ENCODE measurements at regions not wholly inside any gene's neighbourhood (a gene's known extent, or its start where the extent isn't known, plus 50 kb on each side); places are given as distances from the start of the nearest gene placed in this dataset.

DNA sequence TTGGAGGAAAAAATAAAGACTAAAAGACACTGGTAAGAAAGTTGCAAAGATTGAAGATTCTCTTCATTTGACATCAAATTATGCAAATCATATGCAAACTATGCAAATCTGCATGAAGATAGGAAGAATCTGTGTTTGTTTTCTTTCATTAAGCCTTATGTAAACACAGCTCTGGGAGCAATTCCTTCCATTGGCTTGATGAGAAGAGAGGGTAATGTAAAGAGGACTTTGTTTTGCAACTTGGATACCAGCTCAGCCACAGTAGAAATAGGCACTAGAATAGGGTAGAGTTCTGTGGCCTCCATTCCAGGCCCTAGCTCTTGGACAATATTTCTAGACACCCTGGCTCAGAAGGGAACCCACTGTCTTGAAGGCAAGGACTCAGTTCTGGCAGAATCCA is 388.4 kb upstream of the RASGEF1B start:
- no peaks in the 10 kb centered on the region for H4K20me1 ChIP-seq (ENCODE audit: control insufficient read depth, insufficient read depth)
- SMC1A ChIA-PET (ENCODE audit: uncharacterized antibody, unreplicated experiment) = no interaction called here
- no peak overlapping the region for H3K4me3 ChIP-seq
- H3K4me1 ChIP-seq (ENCODE audit: control insufficient read depth, insufficient read depth, low read length) = no peaks in the 10 kb centered on the region
- FAIRE-seq (no peak), ATAC-seq (no peak), DNase-seq (ENCODE audit: low read depth, low spot score) (no peak)
- no peak overlapping the region for H3K4me2 ChIP-seq (ENCODE audit: control insufficient read depth, insufficient read depth)
- H3K9ac ChIP-seq (ENCODE audit: control insufficient read depth, insufficient read depth, low read length) = no peak overlapping the region
- no peak overlapping the region for H3K27ac ChIP-seq (ENCODE audit: control insufficient read depth, insufficient read depth)
- CTCF ChIA-PET = no interaction called here
- H3K9me3 ChIP-seq (replicated peaks; ENCODE audit: control insufficient read depth, insufficient read depth, low read length) = no peaks in the 10 kb centered on the region
- intact Hi-C loops (cut with micrococcal nuclease; ENCODE audit: unreplicated experiment) (no loop called here), in situ Hi-C loops (cut with MboI) (no loop called here)
- no peaks in the 10 kb centered on the region for H3K79me2 ChIP-seq (ENCODE audit: control insufficient read depth, insufficient read depth, low read length)
- no peaks in the 10 kb centered on the region for H3K27me3 ChIP-seq (replicated peaks in 1 of 2; ENCODE audit: control insufficient read depth in 2 of 2, insufficient read depth in 2 of 2, low read length in 1 of 2)
- TF ChIP-seq, protein P1, sequence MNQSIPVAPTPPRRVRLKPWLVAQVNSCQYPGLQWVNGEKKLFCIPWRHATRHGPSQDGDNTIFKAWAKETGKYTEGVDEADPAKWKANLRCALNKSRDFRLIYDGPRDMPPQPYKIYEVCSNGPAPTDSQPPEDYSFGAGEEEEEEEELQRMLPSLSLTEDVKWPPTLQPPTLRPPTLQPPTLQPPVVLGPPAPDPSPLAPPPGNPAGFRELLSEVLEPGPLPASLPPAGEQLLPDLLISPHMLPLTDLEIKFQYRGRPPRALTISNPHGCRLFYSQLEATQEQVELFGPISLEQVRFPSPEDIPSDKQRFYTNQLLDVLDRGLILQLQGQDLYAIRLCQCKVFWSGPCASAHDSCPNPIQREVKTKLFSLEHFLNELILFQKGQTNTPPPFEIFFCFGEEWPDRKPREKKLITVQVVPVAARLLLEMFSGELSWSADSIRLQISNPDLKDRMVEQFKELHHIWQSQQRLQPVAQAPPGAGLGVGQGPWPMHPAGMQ (IDR thresholded peaks at IDR 0.05; ENCODE audit: borderline replicate concordance) = no peak
- no peak for TF ChIP-seq NFYA (IDR thresholded peaks at IDR 0.05; ENCODE audit: borderline replicate concordance, low read depth, low read length)
- no peak for TF ChIP-seq RUNX3 (IDR thresholded peaks at IDR 0.05; ENCODE audit: low read length)
- TF ChIP-seq NFXL1 (IDR thresholded peaks at IDR 0.05; ENCODE audit: borderline replicate concordance) = no peak
- RAD21 ChIA-PET (ENCODE audit: unreplicated experiment) = interaction anchor here (0.9 kb wide), 1 partner anchor 393 kb away, joined by 3 read pairs; no protein-coding TSS in a partner anchor
- no peak overlapping the region for H2AFZ ChIP-seq (ENCODE audit: control insufficient read depth, low read depth, low read length)
- H3K36me3 ChIP-seq (ENCODE audit: control insufficient read depth in 2 of 2, insufficient read depth in 2 of 2, low read length in 1 of 2) = no peaks in the 10 kb centered on the region
- POLR2A ChIA-PET = no interaction called here
- BruUV-seq (replicated peaks) = no TSS peak

DNA sequence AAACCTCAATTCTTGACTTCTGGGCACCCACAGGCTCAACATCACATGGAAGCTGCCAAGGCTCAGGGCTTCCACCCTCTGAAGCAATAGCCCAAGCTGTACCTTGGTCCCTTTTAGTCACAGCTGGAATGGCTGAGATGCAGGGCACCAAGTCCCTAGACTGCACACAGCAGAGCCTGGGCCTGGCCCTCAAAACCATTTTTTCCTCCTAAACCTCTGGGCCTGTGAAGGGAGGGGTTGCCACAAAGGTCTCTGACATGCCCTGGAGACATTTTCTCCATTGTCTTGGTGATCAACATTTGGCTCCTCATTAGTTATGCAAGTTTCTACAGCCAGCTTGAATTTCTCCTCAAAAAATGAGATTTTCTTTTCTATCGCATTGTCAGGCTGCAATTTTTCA is 382.7 kb upstream of the RASGEF1B start:
- peaks cover 1% of the 10 kb centered on the region; the same call in 2 of the 3 replicates for H3K9me3 ChIP-seq (replicated peaks; ENCODE audit: control insufficient read depth, insufficient read depth, low read length)
- H2AFZ ChIP-seq (ENCODE audit: control insufficient read depth, low read depth, low read length) = no peak overlapping the region
- in situ Hi-C loops (cut with MboI) = no loop called here
- H4K20me1 ChIP-seq (ENCODE audit: control insufficient read depth, insufficient read depth) = no peaks in the 10 kb centered on the region
- ChIA-PET SMC1A (ENCODE audit: uncharacterized antibody, unreplicated experiment) (no interaction called here), POLR2A (no interaction called here), RAD21 (ENCODE audit: unreplicated experiment) (no interaction called here), CTCF (interaction anchor here (1.1 kb wide), 1 partner anchor 387 kb away, joined by 3 read pairs; no protein-coding TSS in a partner anchor)
- H3K79me2 ChIP-seq (ENCODE audit: control insufficient read depth, insufficient read depth, low read length) = no peaks in the 10 kb centered on the region
- ATAC-seq (no peak), DNase-seq (ENCODE audit: low read depth, low spot score) (no peak), FAIRE-seq (no peak)
- no peak overlapping the region for H3K9ac ChIP-seq (ENCODE audit: control insufficient read depth, insufficient read depth, low read length)
- no peak overlapping the region for H3K4me2 ChIP-seq (ENCODE audit: control insufficient read depth, insufficient read depth)
- H3K4me3 ChIP-seq = no peak overlapping the region
- WGBS (ENCODE audit: insufficient coverage, insufficient replicate concordance, low lambda C conversion rate, missing lambda C conversion rate) = 88% methylated on average over 1 of the region's 1 CpG
- no peak for TF ChIP-seq CBX5 (IDR thresholded peaks at IDR 0.05; ENCODE audit: low read depth)
- no peak for TF ChIP-seq TCF7 (IDR thresholded peaks at IDR 0.05; ENCODE audit: borderline replicate concordance)
- no peak for TF ChIP-seq KAT2A (conservative IDR thresholded peaks at IDR 0.05; ENCODE audit: control insufficient read depth, low read depth, low read length)
- no peak for TF ChIP-seq MAX (IDR thresholded peaks at IDR 0.05; ENCODE audit: low read depth, low read length)
- H3K4me1 ChIP-seq (ENCODE audit: control insufficient read depth, insufficient read depth, low read length) = no peaks in the 10 kb centered on the region
- no peaks in the 10 kb centered on the region for H3K36me3 ChIP-seq (ENCODE audit: control insufficient read depth in 2 of 2, insufficient read depth in 2 of 2, low read length in 1 of 2)
- intact Hi-C loops (cut with micrococcal nuclease; ENCODE audit: unreplicated experiment) = no loop called here
- no peak overlapping the region for H3K27ac ChIP-seq (ENCODE audit: control insufficient read depth, insufficient read depth)
- H3K27me3 ChIP-seq (replicated peaks in 1 of 2; ENCODE audit: control insufficient read depth in 2 of 2, insufficient read depth in 2 of 2, low read length in 1 of 2) = no peaks in the 10 kb centered on the region
- no TSS peak for BruUV-seq (replicated peaks)

All from GM12878 (cell line).